ENCODE measurements at regions not wholly inside any gene's neighbourhood (a gene's known extent, or its start where the extent isn't known, plus 50 kb on each side); places are given as distances from the start of the nearest gene placed in this dataset.
A peak's percentile ranks its signal among the peaks of the same experiment; 100 is the strongest.

DNA sequence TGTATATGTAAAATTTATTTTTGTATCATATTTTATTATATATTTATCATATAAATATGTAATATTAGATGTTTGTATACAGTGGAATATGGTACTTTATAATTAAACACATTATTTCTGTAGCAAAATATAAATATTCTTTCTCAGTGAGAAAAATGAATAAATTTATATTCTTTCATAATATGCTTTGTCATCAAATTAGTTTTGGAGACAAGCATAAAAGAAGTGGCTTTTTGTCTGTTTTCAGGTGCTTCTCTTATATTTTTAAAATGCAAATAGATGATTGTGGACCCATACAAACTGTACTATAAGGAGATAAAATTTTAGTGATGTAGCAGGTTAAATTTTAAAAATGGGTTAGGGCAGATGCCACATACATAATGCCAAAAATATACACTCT is 222.4 kb upstream of the CNTN5 start:
- DNase-seq, result no peak

DNA sequence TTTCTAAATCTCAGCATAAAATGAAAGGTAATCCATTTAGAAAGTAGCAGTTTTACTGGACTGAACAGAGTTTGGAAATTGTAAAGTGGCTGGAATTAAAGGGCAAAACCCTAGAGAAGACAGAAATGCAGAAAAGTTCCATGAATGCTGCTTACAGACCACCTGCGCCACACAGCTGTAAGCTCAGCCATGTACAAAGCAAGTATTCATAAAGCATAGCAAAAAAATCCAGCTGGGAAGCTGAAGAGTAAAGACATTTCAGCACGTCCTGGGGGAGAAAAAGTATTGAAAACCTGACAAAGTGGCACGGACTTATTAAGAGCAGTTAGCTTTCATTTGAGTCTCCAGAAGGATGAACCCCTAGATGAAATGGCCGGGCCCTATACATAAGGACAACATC is 220.1 kb upstream of the CNTN5 start:
- DNase-seq, result no peak

DNA sequence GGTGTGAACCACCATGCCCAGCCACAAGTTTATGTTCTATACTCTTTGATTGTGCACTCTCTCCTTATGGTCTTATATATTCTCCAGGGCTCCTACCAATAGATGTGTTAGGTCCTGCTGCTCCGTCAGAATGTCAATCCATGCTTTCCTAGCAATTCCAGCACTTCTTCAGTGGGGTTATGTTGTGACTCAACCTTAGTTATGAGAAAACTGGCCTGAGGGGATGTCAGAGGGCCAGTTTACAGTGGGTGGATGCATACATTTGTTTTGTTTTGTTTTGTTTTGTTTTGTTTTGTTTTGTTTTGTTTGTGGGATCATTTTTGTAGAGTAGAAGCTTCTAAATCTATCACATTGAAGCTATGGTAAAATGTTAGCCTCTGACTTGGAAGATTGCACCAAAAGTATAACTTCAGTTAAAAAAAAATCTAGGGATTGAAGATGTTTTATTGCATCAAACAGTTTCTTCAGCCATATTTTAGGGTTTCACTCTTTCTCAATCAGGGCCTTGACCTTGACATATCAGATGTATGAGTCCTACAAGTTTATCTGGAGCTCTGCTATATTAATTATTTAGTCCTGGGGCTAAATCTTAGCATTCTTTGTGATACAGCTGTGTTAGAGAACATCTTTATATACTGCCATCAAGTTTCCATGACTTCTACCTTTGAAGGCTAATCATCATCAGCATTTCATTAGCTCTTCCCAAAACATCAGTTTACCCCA is 191.6 kb upstream of the CNTN5 start:
- DNase-seq, result no peak

DNA sequence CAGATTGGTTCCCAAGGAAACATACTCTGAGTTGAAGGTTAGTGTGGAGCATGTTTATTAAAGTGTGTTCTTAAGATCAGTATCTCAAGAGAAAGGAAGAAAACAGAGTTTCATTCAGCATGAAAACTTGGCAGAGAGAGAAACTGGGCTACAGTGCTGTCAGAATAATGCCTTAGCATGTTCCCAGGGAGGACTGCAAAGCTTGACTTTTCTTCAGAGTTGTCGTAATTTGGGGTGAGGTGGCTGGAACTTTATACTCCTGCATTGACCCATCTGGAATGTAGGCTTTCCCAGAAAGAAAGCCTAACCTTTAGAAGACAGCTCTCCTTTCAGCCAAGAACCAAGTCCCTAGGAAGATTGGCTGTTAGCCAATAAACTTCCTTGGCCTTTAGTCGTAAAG is 190.8 kb upstream of the CNTN5 start:
- no peak for DNase-seq

DNA sequence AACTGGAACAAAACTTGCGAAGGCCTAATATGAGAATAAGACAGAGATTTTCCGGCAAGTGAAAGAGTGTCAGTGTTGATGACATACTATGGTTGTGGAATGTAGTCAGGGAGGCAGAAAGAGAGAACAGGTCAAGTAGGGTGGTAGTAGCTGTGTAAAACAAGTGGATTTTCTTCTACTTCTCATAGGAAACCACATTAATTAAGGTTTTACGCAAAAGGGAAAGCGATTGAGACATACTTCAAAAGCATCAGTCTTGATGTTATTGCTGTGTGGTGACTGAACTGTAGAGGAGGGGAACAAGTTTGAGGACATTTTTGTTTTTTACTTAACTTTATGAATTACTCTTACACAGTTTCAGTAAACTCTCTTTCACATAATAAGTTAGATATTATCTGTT is 186.0 kb upstream of the CNTN5 start:
- DNase-seq, result no peak

DNA sequence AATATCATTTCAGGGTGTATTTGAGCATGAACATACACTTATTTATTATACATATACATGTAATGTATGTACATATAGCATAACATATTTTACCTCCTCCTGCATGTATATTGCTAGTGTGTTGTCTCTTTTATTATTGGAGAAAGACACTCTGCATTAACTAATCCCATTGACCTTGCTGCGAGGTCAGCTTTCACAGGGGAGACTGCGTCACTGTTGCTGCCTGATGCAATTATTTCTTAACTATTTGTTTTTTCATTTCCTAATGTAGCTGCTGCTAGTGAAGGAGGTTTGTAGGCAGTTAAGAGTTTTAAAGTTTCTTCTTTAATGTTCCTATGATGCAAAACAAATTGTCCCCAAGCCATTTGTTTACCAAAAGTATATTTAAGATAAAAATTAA is 185.4 kb upstream of the CNTN5 start:
- DNase-seq, result peak; percentile 3

DNA sequence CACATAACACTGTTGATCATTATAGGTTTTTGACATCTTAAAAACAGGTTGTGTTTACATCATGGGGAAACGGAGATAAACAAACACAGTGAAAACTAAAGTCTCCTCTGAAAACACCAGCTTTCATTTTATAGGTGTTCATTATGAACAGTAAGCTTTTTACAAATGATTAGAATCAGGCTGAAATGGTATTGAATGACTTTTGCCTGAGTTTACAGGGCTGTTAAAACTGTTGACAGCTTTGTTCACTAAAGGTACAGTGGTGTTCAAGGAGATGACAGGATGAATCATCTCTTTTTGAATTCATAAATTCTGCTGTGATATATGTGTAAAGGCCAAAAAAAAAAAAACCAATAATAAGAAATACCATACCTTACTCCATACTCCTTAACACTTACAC is 184.6 kb upstream of the CNTN5 start:
- no peak for DNase-seq

DNA sequence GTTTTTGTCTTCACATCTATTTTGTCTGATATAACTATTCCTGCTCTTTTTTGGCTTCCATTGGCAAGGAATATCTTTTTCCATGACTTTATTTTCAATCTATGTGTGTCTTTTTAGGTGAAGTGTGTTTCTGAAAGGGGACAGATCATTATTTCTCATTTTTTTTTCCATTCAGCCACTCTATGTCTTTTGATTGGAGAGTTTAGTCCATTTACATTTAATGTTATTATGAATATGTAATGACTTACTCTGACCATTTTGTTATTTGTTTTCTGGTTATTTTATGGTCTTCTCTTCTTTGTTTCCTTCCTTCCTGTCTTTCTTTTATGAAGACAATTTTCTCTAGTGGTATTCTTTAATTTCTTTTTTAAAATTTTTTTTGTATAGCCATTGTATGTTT is 178.6 kb upstream of the CNTN5 start:
- no peak for DNase-seq

DNA sequence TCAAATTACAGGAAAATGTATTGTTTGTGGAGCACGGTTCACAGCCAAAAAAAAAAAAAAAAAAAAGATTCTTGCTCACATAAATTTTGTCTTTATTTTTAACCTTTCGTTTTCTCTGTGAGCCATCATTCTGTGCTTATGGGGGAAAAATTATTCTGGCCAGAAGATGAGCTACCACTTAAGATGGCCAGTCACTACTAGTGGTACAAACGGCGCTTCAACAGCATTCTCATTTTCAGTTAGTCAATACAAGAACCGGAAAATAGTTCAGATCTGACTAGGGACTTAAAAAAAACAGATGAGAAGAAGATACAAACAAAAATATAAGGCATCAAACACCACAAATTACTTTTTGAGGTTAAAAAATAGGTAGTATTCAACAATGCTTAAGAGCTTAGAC is 158.6 kb upstream of the CNTN5 start:
- no peak for DNase-seq

DNA sequence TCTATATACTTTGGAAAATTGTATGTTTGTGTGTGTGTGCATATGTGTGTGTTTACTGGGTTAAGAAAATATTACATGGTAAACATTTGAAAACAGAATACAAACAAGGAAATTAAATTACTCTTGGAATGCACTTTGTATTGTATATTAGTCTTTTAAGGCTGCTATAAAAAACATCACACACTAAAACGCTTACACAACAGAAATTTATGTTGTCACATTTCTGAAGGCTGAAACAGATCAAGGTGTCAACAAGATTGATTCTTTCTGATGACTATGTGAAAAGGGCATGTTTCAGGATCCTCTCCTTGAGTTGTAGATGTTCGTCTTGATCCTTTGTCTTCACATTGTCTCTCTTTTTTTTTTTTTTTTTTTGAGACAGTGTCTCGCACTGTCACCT is 149.1 kb upstream of the CNTN5 start:
- DNase-seq, result no peak

DNA sequence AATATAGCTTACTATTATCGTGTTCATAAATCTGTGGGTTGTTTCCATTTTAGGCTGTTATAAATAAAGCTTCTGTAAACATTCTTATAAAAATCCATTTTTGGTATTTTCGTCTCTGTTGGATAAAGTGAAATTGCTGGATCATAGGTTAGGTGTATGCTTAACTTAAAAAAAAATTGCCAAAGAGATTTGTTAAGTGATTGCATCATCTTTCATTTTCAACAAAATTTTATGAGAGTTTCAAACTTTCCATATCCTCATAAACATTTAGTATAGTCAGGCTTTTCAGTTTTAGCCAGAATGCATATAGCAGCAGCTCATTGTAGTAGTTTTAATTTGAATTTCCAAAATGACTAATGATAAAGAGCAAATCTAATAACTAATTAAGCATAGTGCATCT is 146.7 kb upstream of the CNTN5 start:
- DNase-seq, result no peak

DNA sequence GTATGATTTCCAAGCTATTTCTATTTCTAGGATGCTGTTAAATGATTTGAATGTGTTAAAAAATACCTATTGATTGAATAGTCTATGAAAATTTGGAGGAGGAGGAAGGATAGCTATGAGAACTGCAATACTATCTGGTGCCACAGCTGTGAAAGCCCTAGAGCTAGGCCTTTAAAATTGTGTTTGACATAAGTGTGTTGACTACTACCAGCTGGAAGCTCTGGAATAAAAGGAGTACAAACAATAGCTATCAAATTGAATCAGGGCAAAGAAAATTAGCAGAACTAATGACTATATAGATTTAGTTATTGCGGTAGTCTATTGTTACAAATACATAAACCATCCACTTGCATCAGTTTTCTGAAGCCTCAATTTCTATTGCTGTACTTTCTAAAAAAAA is 124.8 kb upstream of the CNTN5 start:
- DNase-seq, result peak; percentile 40

DNA sequence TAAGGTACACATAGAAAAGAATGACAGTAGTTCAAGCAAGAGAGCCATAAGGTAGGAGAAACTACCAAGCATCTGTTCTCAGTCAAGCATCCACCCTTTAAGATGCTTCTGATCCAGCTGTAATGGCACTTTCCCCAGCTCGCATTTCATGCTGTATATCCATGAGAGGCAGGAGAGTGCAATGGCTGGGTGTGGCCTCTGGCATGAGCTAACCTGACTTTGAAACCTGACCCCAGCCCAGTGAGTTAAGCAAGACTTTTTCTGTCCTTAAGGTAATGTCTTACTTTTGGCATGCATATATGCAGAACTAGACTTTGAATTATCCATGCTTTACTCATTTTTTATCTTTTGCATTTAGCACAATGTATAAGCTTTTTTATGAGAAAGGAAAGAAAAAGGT is 79.8 kb upstream of the CNTN5 start:
- no peak for DNase-seq

DNA sequence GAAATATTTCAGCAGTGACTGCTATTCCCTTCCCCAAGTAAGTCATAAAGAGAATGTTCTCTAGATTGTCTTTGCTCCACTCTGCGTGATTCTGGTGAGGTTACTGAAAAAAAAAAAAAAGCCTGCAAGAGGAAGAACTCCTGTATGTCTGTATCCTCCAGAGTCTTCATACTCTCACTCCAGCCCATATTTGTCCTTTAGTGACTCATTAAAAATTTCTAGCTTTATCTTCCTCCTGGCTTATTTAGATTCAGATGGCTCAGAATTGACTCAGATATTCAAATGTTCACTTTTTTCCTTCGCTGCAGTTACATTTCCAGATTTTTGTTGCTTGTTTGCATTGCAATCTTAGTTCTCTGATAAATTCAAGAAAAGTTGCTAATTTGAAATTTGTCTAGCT is 76.3 kb upstream of the CNTN5 start:
- no peak for DNase-seq

DNA sequence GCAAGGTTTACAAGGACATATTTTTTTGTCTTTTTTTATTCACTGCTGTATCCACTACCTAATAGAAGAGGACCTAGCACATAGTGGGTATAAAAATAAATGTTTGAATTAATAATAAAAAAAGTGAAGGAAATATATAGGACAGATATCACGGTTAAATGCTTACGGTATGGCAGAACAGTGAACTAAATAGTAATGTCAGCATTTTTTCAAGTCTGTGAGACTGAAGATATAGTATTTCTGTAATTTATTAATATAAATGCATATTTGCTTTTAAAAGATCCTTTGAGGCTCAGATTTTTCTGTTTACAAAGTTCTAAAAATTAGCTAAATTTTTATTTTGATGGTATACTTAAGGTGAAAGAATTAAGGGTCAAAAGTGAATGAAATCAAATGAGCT is 68.6 kb upstream of the CNTN5 start:
- no peak for DNase-seq

DNA sequence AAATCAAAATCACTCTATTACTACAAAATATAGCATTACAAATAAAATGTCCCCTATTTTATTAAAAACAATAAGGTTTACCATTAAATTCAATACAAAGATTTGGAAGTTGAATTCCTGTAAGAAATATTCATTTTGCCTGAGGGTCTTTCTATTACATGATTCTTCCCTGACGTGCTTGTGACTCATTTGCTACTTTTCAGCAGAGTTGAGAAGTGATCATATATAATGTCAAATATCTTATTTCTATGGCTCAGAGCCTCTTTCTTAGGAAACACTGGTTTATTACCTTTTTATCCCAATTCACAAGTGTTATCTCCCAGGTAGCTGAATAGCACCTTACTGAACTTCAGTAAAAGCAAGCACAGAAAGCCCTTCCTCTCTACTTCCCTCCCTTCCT is 65.2 kb upstream of the CNTN5 start:
- no peak for DNase-seq

DNA sequence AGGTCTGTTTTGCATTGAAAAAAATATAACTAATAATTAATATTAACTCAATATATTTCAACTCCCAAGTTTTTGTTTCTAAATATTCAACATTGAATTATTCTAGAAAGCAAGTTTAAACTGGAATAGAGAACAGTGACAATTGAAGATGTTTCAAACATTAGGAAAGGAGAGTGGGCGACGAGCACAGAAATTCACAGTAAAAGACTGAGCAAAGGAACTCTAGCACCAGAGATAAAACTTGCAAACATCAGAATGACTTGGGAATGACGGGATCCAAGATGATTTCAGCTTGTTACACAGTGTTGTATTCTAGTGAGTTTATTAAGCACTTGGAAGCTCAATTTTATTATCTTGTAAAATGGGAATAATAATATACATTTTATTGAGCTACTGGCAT is 56.6 kb upstream of the CNTN5 start:
- DNase-seq, result no peak

DNA sequence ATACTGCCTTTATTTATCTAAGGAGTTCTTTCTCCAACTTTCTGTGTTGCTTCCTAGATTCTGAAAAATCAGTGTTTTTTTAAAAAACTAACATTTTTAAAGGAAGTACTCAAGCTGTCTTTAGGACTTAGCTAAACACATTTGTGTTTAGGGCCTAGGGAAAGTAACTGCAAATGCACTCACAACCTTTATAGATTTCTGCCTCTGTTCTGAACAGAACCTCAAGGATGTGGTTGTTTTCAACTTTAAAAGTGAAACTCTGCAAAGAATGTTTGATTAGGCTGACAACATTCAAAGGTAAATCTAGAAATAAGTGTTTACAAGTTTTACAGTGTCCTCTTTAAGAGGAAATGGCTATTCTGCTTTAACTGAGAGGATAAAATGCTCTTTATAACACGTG is 55.4 kb upstream of the CNTN5 start:
- DNase-seq, result no peak

DNA sequence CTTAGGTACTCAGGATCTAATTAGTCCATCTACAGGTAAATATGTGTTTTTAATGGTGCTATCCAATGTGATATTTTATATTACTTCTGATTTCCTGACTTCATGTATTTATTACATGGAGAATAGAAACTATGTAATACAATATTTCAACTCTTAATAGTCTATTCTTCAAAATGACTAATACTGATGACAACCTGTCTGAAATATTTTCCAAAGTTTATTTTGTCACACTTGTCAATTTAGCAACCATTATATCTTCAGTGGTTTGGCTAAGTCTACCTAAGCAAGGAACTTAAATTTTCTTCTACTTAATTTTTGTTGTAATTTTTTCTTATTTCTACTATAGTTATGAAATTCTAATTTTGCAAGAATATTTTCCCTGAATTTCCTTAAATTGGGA is 55.0 kb upstream of the CNTN5 start:
- DNase-seq, result no peak

DNA sequence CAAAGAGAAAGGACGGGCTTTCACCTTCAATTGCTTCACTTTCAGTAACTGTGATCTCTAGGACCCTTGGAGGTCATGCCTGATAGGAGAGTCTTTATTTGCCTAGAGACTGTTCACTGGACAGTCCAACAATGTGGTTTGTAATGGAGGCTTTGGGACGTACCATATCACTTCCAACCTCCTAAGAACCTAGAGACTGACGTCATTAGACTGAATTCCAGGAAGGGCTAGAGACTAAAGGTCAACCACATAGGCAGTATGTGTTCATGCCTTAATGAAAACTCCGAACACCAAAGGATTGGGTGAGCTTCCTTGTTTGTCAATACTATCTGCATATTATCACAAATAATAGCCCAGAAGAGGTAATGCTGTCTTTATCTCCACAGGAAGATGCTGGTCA is 53.7 kb upstream of the CNTN5 start:
- no peak for DNase-seq
